Embryonic facial prominence (tissue), 1 donor: ENCODE measurements at regions not wholly inside any gene's neighbourhood (a gene's known extent, or its start where the extent isn't known, plus 50 kb on each side); places are given as distances from the start of the nearest gene placed in this dataset.

ENCODE experiments used
- DNase-seq: peaks from one replicate; pipeline ENCODE4 v3.0.0-alpha.2; 2016; ENCODE audit errors: extremely low spot score

DNA sequence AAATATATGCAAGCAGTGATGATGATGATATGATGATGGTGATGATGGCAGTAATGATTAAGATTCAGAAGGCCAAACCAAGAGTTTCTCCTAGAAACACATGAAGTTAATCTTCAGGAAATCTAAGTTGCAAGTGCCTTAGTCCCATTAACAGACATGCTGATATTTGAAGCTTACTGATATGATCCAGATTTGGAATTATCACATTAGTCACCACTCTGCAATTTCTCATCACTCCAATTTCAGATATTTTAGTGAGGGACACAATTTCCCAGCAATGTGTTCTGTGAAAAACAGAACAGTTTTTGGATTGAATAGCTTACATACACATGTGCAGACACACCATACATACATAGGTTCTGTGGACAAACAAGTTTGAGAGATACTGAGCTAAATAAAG, 411.4 kb upstream of the FAT3 start:
- no peak for DNase-seq

DNA sequence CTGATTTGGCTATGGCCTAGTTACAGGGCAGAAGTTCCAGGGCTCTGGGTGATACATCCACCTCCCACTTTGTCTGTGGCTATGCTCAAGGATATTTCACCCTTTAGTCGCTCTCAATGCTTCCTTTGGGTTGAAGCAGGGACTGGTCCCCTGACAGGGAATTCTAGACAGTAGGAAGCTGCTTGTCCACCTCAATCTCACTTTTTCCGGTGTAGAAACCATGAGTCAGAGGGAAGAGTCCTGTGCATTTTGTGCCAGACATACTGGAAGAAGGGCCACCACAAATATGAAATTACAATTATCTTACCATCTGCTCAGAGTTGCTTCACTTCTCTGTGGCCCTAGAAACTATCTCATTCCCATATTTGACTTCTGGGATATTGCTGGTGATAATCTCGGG, 413.7 kb upstream of the FAT3 start:
- no peak for DNase-seq

DNA sequence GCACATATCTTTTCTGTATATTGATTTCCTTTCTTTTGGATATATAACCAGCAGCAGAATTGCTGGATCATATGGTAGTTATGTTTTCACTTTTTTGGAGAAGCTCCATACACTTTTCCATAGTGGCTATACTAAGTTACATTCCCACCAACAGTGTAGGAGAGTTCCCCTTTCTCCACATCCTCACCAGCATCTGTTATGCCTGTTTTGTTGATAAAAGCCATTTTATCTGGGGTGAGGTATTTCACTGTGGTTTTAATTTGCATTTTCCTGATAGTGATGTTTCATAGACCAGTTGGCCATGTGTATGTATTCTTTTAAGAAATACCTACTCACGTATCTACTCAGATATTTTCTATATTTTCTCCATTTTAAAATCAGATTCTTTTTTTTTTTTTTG, 419.3 kb upstream of the FAT3 start:
- DNase-seq: no peak

DNA sequence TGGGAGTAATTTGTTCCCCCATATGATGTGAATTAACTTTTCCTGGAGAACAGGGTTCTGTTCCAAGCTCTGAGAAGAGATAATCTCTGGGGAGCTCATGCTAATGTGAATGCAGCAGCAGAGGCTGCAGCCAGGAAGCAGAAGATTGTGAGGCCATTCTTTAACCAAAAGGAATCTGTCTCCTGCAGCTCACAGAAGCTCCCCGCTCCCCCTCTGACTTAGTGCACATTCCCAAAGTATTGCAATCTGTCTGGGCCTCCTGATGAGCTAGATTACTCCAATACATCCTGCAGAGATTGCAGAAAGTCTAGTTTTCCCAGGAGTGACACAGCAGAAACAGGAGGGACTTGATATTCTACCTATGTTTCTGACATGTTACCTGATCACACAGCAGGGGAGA, 420.6 kb upstream of the FAT3 start:
- no peak for DNase-seq

DNA sequence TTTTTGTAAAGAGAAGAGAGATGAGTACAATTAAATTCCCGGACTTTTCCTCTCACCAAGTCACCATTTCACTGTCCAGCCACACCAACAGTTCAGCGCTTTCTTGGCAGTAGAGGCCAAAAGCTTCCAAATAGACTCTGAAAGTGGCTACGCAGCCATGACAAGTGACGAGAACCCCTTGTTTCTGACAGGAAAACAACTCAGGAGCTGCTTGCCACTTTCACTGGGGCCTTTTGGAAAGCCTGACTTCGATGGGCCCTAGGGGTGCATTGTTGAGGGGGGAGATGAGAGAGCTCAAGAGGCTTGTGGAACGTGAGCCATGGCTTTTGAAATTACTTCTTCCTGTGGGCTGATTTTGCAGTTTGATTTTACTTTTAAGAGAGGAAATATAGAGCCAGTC, 422.1 kb upstream of the FAT3 start:
- DNase-seq: no peak

DNA sequence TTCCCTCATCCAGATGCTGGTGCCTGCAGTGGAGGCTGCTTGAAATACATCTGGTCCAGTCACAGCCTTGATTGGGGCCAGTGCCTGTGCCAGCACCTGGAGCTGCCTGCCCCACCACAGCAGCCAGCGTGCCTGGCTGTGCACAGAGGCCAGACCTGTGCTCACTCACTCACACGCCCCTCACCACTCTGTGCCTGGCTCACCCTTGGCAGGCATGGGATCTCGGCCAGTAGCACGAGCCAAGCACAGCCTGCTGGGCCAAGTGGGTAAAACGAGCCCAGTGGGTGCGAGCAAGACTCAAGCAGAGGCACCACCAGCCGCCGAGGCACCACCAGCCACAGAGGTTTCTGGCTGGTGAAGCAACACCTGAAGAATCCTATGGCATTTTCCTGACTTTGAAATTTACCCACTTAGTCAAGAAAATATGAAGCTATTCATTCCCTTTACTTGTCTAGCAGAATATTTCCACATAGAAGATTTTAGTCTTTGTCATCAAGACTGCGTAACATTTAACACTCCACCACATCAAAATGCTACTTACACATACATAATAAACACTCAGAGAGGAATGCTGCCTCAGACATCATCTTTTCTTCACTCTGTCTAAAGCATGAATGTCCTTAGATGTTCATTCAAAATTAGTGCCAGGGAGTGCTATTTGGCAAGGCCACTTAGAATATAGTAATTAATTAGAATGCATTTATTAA, 424.3 kb upstream of the FAT3 start:
- no peak for DNase-seq

DNA sequence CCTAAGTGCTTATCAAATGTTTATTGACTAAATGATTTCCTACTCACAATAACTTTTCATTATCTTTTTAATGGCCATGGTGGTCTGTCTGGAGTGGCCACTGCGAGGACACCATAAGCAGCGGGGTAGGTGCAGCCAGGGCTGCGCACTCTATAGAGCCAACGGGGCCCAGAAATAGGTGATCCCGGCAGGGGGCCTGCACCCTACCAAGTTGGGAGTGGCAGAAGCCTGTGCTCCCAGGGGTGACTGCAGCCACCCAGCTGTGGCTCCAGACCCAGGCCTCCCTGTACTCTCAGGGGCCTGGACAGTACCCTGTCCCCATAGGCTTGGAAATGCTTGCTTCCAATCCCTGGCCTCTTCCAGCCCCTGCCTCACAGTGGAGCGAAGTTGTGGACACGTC, 426.4 kb upstream of the FAT3 start:
- DNase-seq: no peak

DNA sequence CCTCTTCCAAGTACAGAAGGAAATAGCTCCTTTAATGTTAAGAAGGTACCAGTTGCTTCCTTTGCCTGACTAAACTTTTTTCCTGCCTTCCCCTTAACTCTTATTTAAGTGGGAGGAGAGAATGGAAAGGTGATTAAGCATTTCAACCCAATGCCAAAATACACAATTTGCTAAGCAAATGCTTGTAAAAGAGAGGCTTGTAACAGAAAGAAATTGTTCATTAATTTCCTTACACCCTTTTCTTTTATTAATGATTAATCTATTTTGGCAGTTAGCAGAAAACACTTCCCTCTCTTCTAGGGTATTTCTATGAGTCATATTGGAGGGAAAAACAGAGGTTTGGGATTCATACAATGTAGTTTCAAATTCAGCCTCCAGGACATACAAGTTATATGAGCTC, 427.6 kb upstream of the FAT3 start:
- no peak for DNase-seq

DNA sequence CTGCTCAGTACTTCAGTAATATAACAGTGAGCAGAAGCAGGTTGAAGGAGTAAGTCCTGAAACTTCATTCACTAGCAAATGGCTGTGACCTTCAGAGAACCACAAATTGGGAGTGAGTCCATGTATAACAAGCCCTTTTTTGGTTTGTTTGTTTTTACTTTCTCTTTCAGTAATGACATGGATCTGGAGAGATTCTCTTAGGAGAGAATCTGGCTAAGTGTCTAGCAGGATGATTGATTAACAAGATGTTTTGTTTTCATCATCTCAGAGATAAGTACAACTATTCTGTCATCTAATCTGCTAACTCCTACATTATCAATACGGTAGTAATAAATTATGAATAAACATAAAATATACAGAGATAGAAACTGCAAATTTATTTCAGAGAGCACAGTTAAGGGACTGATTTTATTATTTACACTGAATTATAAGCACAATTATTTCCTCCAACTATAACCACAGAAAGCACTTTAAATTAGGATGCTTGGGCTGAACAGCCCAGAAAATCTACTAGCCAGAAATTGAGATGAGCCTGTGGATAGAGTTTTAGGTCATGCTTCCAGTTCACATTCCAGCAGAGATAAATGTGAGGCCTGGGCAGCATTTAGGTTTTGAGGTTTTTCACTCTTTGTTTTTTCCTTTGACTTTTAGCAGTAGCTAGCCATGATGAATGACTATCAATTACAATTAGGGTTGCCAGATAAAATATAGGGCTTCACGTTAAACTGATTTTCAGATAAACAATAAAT, 429.3 kb upstream of the FAT3 start:
- DNase-seq: no peak

DNA sequence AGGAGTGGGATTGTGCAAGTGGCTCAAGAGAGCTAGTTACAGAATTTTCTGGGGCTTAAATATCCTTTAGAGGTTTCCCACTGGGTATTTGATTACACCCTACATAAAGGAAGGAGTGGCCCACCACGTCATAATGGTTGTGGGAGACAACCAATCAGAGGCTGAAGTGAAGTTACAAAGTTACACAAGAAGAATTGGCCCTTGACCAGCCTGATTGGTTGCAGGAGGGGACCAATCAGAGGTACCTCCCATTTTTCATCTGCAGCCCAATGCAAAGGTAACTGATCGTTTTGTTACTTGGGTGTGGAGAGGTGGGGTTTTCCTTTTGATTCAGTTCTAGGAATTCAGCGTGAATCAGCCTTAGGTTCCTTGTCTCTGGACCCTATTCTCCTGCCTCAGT, 430.5 kb upstream of the FAT3 start:
- DNase-seq: no peak

DNA sequence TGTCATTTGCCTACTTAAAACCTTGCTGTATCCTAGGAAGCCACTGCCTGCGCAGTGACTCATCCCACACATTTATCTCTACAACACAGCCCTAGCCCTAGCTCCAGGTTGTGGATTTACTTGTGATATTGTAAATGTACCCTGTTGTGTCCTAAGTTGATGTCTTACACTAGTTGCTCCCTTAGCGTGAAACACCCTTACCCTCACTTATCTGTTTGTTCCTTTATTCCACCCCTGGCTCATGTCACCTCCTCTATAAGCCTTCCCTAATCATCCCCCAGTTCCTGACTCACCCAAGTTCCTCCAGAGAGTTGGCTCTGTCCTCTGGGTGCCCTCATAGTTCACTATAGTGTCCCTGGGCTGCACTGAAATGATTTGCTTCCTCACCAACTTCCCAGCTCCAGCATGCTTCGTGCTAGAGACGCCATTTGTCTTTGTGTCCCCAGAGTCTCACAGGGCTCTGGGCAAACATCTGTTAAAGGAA, 431.8 kb upstream of the FAT3 start:
- no peak for DNase-seq

DNA sequence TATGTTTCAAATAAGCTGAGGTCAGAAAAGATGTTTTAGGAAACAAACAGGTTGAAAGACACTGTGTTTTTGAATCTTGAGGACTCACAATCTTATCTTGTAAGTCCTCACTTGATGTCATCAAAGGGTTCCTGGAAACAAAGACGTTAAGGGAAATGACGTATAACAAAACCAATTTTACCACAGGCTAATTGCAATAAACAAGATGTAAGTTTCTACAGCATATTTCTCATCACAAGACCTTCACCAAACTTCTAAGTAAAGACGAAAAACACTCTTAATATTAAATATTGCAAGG, 433.5 kb upstream of the FAT3 start:
- DNase-seq: no peak

DNA sequence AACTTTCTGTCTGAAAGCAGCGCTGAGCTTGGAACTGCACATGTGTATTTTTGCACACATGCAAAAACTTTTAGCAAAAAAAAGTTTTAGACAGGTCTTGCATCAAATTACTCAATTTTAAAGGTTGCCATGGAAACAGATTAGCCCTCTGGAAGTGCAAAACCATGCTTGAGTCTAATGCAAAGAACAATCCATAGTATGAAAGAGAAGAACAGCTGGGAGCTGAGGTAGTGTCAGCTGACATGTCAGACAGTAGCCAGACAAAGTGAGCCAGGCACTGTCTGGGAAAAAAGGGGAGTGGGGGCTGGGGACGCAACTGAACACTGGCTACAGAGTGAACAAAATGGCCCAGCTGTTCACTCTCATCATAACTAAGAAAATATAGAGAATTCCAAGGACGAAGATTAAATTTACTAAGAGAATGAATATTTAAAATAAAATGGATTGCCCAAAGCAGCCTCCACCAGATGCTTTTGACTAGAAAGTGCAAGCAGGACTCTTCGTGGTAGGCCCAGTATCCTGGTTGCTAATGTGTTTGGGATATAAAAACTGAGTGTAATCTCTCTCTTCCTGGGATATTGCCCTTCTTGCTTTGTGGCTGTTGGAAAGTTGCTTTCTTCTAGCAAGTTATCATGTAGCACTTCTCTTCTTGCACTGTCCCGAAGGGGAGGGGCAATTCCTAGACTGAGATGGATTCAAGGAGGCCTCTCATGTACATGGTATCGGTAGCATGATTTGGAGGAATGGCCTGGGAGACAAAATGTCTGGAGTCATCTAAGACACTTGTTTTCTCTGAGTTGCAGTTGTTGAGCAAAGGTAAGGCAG, 434.1 kb upstream of the FAT3 start:
- DNase-seq: peak; percentile 34

DNA sequence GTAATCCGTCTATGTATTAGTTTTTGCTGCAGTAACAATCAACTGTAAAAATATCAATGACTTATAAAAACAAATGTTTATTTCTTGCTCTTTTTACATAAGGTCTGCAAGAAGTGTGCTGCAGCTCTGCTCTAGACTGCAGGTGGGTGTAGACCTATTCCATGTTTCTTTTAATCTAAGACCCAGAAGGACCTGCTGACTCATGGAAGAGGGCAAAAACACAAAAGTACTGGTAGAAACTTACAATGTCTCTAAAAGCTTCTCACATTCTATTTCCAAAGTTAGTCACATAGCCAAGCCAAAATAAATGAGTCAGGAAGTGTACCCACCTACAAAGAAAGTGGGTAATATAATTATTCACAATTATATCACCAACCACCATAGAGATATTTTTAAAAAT, 435.9 kb upstream of the FAT3 start:
- no peak for DNase-seq

DNA sequence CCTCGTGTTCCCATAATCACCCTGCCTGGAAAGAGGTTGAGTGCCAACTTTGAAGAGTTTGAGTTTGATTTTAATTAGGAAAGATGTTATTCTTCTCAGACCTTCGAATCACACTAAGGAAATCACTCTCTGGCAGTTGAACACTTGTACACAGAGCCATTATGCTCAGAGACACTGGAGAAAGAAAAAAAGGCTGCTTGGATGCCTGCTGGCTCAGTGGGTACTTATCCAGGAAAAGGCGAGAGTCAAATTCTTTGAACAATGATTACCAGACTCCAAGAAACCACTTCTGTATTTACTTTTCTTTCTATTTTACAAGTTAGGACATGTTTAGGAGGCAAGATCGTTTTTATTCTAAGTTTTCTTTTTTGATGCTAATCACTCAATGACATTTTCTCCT, 438.5 kb upstream of the FAT3 start:
- no peak for DNase-seq

DNA sequence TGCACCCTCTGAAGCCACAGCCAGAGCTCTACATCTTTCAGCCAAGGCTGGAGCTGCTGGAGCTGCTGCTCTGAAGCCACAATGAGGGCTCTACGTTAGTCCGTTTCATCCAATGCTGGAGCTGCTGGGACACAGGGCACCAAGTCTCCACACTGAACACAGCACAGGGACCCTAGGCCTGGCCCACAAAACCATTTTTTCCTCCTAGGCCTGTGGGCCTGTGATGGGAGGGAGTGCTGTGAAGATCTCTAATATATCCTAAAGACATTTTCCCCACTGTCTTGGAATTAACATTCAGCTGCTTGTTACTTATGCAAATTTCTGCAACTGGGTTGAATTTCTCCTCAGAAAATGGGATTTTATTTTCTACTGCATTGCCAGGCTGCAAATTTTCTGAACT, 441.4 kb upstream of the FAT3 start:
- DNase-seq: no peak

DNA sequence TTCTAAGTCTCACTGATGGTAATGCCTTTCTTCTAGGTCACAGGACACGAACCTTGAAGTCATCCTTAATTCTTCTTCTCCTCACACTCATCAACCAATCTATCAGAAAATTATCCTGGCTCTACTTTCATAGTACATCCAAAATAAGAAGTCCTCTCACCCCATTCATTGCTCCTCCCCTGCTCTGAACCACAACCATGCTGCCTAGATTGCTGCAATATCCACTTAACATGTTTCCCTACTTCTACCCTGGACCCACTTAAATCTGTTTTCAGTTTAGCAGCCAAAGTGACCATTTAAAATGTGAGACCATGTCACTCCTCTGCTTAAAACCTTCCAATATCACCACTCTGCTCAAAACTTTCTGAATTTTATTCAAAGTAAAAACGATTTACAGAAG, 445.9 kb upstream of the FAT3 start:
- no peak for DNase-seq

DNA sequence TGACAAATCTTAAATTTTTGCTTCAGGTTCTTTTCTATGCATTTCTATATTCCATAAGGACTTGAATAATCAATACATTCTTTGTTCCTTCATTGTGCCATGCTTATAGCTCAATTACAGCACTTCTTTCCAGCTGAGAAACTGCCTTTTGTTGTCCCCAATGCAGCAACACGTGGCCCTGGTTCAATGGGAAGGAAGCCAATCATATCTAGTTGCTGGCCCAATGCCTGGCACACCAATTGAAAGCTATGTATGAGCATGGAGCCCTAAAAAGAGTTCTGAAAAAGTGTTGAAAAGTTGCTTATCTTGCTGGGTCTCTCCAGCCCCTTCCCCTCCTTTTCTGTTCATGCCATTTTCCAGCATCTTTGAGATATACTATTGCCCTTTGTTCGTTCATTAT, 448.0 kb upstream of the FAT3 start:
- DNase-seq: no peak

DNA sequence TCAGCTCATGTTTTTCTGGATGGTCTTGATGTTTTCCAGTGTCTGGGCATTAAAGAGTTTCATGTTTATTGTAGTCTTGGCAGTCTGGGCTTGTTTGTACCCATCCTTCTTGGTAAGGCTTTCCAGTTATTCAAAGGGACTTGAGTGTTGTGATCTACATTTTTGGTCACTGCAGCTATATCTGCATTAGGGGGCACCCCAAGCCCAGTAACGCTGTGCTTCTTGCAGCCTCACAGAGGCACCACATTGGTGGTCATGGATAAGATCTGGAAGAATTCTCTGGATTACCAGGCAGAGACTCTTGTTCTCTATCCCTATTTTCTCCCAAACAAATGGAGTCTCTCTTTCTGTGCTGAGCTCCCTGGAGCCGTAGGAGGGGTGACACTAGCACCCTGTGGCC, 451.5 kb upstream of the FAT3 start:
- DNase-seq: no peak

DNA sequence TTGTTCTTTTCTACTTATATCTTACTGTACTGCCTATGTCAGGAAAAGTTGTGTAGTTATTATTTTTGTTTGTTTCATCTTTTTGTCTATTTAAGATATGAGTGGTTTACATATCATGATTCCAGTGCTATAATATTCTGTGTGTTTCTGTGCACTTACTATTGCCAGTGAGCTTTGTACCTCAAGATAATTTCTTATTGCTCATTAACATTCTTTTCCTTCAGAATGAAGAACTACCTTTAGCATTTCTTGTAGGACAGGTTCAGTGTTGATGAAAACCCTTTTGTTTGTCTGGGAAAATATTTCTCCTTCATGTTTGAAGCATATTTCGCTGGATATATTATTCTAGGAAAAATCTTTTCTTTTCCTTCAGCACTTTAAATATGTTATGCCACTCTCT, 452.7 kb upstream of the FAT3 start:
- DNase-seq: no peak

DNA sequence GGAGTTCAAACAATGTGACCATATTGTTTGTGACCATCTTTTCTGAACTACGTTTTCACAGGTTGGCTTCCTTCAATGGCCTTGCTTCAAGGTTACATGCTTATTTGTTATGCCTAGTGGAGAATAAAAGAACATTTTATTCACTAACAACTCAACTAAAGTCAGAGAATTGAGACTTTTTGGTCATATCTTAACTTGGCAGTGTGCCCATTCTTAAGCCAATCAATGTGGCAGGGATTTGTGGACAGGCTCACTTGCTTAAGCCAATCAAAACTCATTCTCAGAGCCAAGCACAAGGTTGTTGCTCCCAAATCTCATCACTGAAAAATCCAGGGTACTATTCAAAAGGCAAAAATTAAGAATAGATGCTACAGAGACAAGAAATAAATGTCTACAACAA, 455.8 kb upstream of the FAT3 start:
- no peak for DNase-seq

DNA sequence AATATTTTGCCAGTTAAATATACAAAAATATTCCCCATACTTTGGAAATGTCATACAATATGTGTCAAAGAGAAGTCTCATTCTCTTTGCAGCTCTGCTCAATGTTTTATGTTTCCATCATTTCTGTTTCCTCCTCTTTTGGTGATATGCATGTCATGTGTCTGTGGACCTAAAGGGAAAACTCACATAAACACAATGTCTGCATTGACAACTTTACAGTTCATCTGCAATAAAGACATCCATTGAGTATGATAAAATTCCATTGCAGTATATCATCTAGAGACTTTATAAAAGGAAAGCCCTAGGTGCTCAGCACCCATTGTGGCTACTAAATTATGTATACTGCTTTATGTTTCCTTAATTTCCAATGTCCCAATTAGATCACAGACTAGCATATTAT, 461.3 kb upstream of the FAT3 start:
- no peak for DNase-seq

DNA sequence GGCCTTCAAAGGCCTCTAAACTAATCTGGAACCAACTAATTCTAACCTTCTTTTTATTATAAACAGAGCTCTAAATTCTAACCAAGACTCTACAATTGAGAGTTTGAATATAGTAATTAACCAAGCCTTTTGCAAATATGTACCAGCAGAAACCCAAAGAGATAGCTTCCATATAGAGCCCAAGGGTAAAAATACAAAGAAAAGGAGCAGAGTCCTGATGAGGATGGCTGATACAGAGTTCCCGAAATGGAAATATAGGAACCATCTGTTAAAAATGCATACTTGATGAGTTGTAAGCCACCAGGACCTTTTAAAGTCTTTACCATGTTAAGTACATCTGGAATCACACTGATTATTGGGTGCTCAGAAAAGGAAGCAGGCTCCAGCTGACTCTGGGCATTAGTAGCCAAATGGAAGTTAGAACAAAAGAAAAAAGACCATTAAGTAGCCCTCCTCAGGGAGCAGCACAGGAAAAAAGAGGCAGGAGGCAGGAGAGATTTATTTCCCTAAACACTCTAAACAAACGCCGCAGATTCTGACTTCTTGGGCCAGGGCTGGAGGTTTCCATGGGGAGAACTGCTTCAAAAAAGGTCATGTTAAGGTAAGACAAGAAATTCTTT, 463.1 kb upstream of the FAT3 start:
- DNase-seq: no peak
